SK-N-SH treated with all-trans-retinoic acid at 6 μM for 48 hours (cell line): ENCODE measurements at regions not wholly inside any gene's neighbourhood (a gene's known extent, or its start where the extent isn't known, plus 50 kb on each side); places are given as distances from the start of the nearest gene placed in this dataset.

Experiments used
- ATAC-seq: fragments of 200-7000 bp; cut with Tn5 transposase; 3 replicates; pipeline ENCODE4 v1.9.1; 2020; ENCODE audit warnings: mild to moderate bottlenecking, moderate library complexity
- ARNTL ChIP-seq: fragments of 450-650 bp; formaldehyde crosslinking; IDR thresholded peaks from 2 replicates; pipeline ENCODE4 v1.5.0; 2020; ENCODE audit warnings: low read depth, mild to moderate bottlenecking, moderate library complexity, borderline replicate concordance
- BACH2 ChIP-seq: fragments of 250-450 bp; sonication (Bioruptor Pico); IDR thresholded peaks from 2 replicates; pipeline ENCODE4 v1.9.0; 2021; ENCODE audit warnings: mild to moderate bottlenecking, borderline replicate concordance
- CSRNP3 ChIP-seq: fragments of 250-450 bp; sonication (Bioruptor Pico); IDR thresholded peaks from 2 replicates; pipeline ENCODE4 v1.5.1; 2021; ENCODE audit warnings: mild to moderate bottlenecking, moderate library complexity
- ESRRG ChIP-seq: fragments of 250-450 bp; sonication (Bioruptor Pico); IDR thresholded peaks from 2 replicates; pipeline ENCODE4 v1.6.1; 2021; ENCODE audit warnings: mild to moderate bottlenecking
- GLIS3 ChIP-seq: fragments of 250-450 bp; sonication (Bioruptor Pico); IDR thresholded peaks from 2 replicates; pipeline ENCODE4 v1.5.0; 2020; ENCODE audit warnings: mild to moderate bottlenecking, moderate library complexity
- ISL1 ChIP-seq: fragments of 250-450 bp; sonication (Bioruptor Pico); IDR thresholded peaks from 2 replicates; pipeline ENCODE4 v2.1.2; 2022; ENCODE audit warnings: mild to moderate bottlenecking, moderate library complexity
- PATZ1 ChIP-seq: fragments of 250-450 bp; sonication (Bioruptor Pico); IDR thresholded peaks from 2 replicates; pipeline ENCODE4 v1.8.0; 2020; ENCODE audit warnings: mild to moderate bottlenecking, moderate library complexity, borderline replicate concordance
- POU6F1 ChIP-seq: fragments of 250-450 bp; sonication (Bioruptor Pico); IDR thresholded peaks from 2 replicates; pipeline ENCODE4 v1.8.0; 2021; ENCODE audit warnings: low read depth, mild to moderate bottlenecking, moderate library complexity, borderline replicate concordance
- PPARA ChIP-seq: fragments of 250-450 bp; sonication (Bioruptor Pico); IDR thresholded peaks from 2 replicates; pipeline ENCODE4 v1.5.0; 2020; ENCODE audit warnings: mild to moderate bottlenecking, borderline replicate concordance
- SNAI2 ChIP-seq: fragments of 250-450 bp; sonication (Bioruptor Pico); IDR thresholded peaks from 2 replicates; pipeline ENCODE4 v1.5.0; 2020; ENCODE audit warnings: mild to moderate bottlenecking, moderate library complexity
- TCF4 ChIP-seq: fragments of 250-450 bp; sonication (Bioruptor Pico); IDR thresholded peaks from 2 replicates; pipeline ENCODE4 v1.8.0; 2021; ENCODE audit warnings: mild to moderate bottlenecking, moderate library complexity, borderline replicate concordance
- TOX ChIP-seq: fragments of 250-450 bp; sonication (Bioruptor Pico); IDR thresholded peaks from 2 replicates; pipeline ENCODE4 v1.8.0; 2021; ENCODE audit warnings: mild to moderate bottlenecking, moderate library complexity, borderline replicate concordance
- TSHZ2 ChIP-seq: fragments of 250-450 bp; sonication (Bioruptor Pico); IDR thresholded peaks from 2 replicates; pipeline ENCODE4 v1.5.0; 2020; ENCODE audit warnings: mild to moderate bottlenecking, moderate library complexity
- ZC3H10 ChIP-seq: fragments of 250-450 bp; sonication (Bioruptor Pico); IDR thresholded peaks from 2 replicates; pipeline ENCODE4 v1.5.1; 2021; ENCODE audit warnings: mild to moderate bottlenecking, moderate library complexity
- ZFP3 ChIP-seq: fragments of 250-450 bp; sonication (Bioruptor Pico); IDR thresholded peaks from 2 replicates; pipeline ENCODE4 v1.5.0; 2020; ENCODE audit warnings: mild to moderate bottlenecking, moderate library complexity
- ZFP30 ChIP-seq: fragments of 450-650 bp; formaldehyde crosslinking; IDR thresholded peaks from 2 replicates; pipeline ENCODE4 v1.5.0; 2022; ENCODE audit warnings: mild to moderate bottlenecking, moderate library complexity
- ZNF70 ChIP-seq: fragments of 450-650 bp; formaldehyde crosslinking; IDR thresholded peaks from 2 replicates; pipeline ENCODE4 v1.5.0; 2020; ENCODE audit warnings: mild to moderate bottlenecking, moderate library complexity
- ZNF8 ChIP-seq: fragments of 450-650 bp; formaldehyde crosslinking; IDR thresholded peaks from 2 replicates; pipeline ENCODE4 v1.5.0; 2020; ENCODE audit warnings: mild to moderate bottlenecking, moderate library complexity

- TF ChIP-seq ARNTL (CRISPR knock-in tag) = no peak
- no peak for TF ChIP-seq ZFP3 (CRISPR knock-in tag)
- peak; percentile 27; the same call in 2 of the 3 replicates for ATAC-seq
Observed at GRCh38 chr1:224486801-224487583, 52.4 kb upstream of the WDR26 start.

GRCh38 chr1:224488806-224489499 is 54.4 kb upstream of the WDR26 start:
- TF ChIP-seq PATZ1 = no peak
- TF ChIP-seq ESRRG (CRISPR knock-in tag) = no peak
- no peak for TF ChIP-seq BACH2
- no peak for TF ChIP-seq ZNF70 (CRISPR knock-in tag)
- TF ChIP-seq TOX (CRISPR knock-in tag) = no peak
- TF ChIP-seq PPARA (CRISPR knock-in tag) = no peak
- TF ChIP-seq, all 23 proteins: peak for 0
- ATAC-seq = no peak

- TF ChIP-seq CSRNP3 (CRISPR knock-in tag) (no peak), PATZ1 (no peak), TOX (CRISPR knock-in tag) (no peak), PPARA (CRISPR knock-in tag) (no peak), TSHZ2 (CRISPR knock-in tag) (no peak), BACH2 (no peak), ZNF70 (CRISPR knock-in tag) (no peak), ZNF8 (CRISPR knock-in tag) (no peak), SNAI2 (no peak), TCF4 (CRISPR knock-in tag) (no peak), ARNTL (CRISPR knock-in tag) (no peak), ZFP3 (CRISPR knock-in tag) (no peak), ZC3H10 (CRISPR knock-in tag) (no peak), ISL1 (no peak), GLIS3 (CRISPR knock-in tag) (no peak), POU6F1 (no peak), ZFP30 (CRISPR knock-in tag) (no peak)
- ATAC-seq = no peak
Observed at GRCh38 chr1:224489534-224490365, 55.2 kb upstream of the WDR26 start.
